Breast epithelium (tissue), 3 donors: ENCODE measurements at regions not wholly inside any gene's neighbourhood (a gene's known extent, or its start where the extent isn't known, plus 50 kb on each side); places are given as distances from the start of the nearest gene placed in this dataset.

ENCODE experiments used
- POLR2A ChIP-seq: fragments of 450-650 bp; IDR thresholded peaks from one replicate; pipeline ENCODE4 v1.6.1; 2016; ENCODE audit warnings: antibody characterized with exemption, mild to moderate bottlenecking, moderate library complexity
- TF ChIP-seq, protein P1 (sequence below), 3 donors: fragments of 450-650 bp; IDR thresholded peaks; one replicate each; pipeline ENCODE4 v1.5.1; 2016 to 2017; ENCODE audit warnings: antibody characterized with exemption in 3 of 3, mild to moderate bottlenecking in 3 of 3, moderate library complexity in 3 of 3

- TF ChIP-seq POLR2A, result no peak
- TF ChIP-seq, protein P1, sequence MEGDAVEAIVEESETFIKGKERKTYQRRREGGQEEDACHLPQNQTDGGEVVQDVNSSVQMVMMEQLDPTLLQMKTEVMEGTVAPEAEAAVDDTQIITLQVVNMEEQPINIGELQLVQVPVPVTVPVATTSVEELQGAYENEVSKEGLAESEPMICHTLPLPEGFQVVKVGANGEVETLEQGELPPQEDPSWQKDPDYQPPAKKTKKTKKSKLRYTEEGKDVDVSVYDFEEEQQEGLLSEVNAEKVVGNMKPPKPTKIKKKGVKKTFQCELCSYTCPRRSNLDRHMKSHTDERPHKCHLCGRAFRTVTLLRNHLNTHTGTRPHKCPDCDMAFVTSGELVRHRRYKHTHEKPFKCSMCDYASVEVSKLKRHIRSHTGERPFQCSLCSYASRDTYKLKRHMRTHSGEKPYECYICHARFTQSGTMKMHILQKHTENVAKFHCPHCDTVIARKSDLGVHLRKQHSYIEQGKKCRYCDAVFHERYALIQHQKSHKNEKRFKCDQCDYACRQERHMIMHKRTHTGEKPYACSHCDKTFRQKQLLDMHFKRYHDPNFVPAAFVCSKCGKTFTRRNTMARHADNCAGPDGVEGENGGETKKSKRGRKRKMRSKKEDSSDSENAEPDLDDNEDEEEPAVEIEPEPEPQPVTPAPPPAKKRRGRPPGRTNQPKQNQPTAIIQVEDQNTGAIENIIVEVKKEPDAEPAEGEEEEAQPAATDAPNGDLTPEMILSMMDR (IDR thresholded peaks at IDR 0.05), result no peak
Measured at GRCh38 chr4:14059006-14059405, 431.5 kb upstream of the BOD1L1 start.
